HepG2 (cell line): ENCODE measurements at regions not wholly inside any gene's neighbourhood (a gene's known extent, or its start where the extent isn't known, plus 50 kb on each side); places are given as distances from the start of the nearest gene placed in this dataset.

Experiments
- ATAC-seq: fragments of 200-7000 bp; cut with Tn5 transposase; 3 replicates; pipeline ENCODE4 v1.9.1; 2020; ENCODE audit warnings: mild to moderate bottlenecking, moderate library complexity
- BruUV-seq: library from RNA; stranded (reverse); fragments of 400-500 nt; replicated peaks from 2 replicates; lab custom pipeline; 2021; lab: Mats Ljungman, UMichigan
- CTCF ChIA-PET: fragments of 300-600 bp; formaldehyde crosslinking; extraction: SDS; loops from one replicate; lab custom pipeline; 2021; ENCODE audit warnings: low total read pairs, inconsistent platforms, low intra/inter-chr PET ratio; lab: Yijun Ruan, JAX
- POLR2A ChIA-PET: fragments of 350-600 bp; sonication (Branson Sonifier 250); formaldehyde crosslinking; loops from one replicate; lab custom pipeline; 2020; ENCODE audit warnings: antibody characterized with exemption, inconsistent platforms; lab: Yijun Ruan, JAX
- DNase-seq: peaks from one replicate; pipeline ENCODE4 v3.0.0-alpha.2; 2015; ENCODE audit warnings: low spot score
- FAIRE-seq: peaks from 3 replicates; lab custom pipeline; 2011; peaks lifted over from hg19 to GRCh38; lab: Jason Lieb, UNC
- H2AFZ ChIP-seq: one replicate; pipeline ENCODE4 v1.6.1; 2011; ENCODE audit warnings: low read length, inconsistent platforms
- H3K27ac ChIP-seq: fragments of 300-600 bp; 3 replicates; pipeline ENCODE4 v1.8.0; 2011; ENCODE audit warnings: mixed run types, mild to moderate bottlenecking, mixed read lengths, low read length, inconsistent platforms; ENCODE audit not compliant: insufficient read depth; ENCODE audit errors: extremely low read length
- H3K27me3 ChIP-seq, 2 experiments: fragments of 200-600 bp in 1 of 2; 2 replicates in 1 of 2; 3 replicates in 1 of 2; pipeline versions ENCODE4 v1.6.0 to v1.8.0; 2011; ENCODE audit warnings: low read length in 2 of 2, mild to moderate bottlenecking in 2 of 2, moderate library complexity in 2 of 2, inconsistent platforms in 1 of 2; ENCODE audit not compliant: insufficient read depth in 2 of 2, control insufficient read depth in 1 of 2
- H3K36me3 ChIP-seq, 2 experiments: fragments of 200-600 bp in 1 of 2; replicated peaks in 1 of 2; 2 replicates in 1 of 2; 3 replicates in 1 of 2; pipeline versions ENCODE4 v1.5.1 to v1.8.0; 2011; ENCODE audit warnings: low read length in 2 of 2, inconsistent platforms in 1 of 2; ENCODE audit not compliant: insufficient read depth in 2 of 2, control insufficient read depth in 1 of 2
- H3K4me1 ChIP-seq: 2 replicates; pipeline ENCODE4 v1.5.1; 2012; ENCODE audit warnings: low read length, inconsistent platforms; ENCODE audit not compliant: insufficient read depth
- H3K4me2 ChIP-seq: 2 replicates; pipeline ENCODE4 v1.6.0; 2011; ENCODE audit warnings: low read depth, low read length, inconsistent platforms
- H3K4me3 ChIP-seq, 3 experiments: fragments of 200-600 bp in 1 of 3; sonication (generic), shearing (Covaris generic) in 1 of 3; replicated peaks in 1 of 3; 2 replicates each; pipeline ENCODE4 v1.5.1; 2011 to 2016; ENCODE audit warnings: low read length in 3 of 3, inconsistent platforms in 2 of 3, low read depth in 2 of 3, mild to moderate bottlenecking in 2 of 3, control low read depth in 1 of 3, mixed read lengths in 1 of 3; ENCODE audit not compliant: insufficient read depth in 1 of 3
- H3K79me2 ChIP-seq: one replicate; pipeline ENCODE4 v1.6.1; 2011; ENCODE audit warnings: low read length, inconsistent platforms; ENCODE audit not compliant: insufficient read depth
- H3K9ac ChIP-seq: 2 replicates; pipeline ENCODE4 v1.6.0; 2011; ENCODE audit warnings: mild to moderate bottlenecking, low read depth, low read length, inconsistent platforms; ENCODE audit not compliant: insufficient read depth
- H3K9me3 ChIP-seq: 2 replicates; pipeline ENCODE4 v1.5.1; 2012; ENCODE audit warnings: mild to moderate bottlenecking, low read length
- H4K20me1 ChIP-seq: 2 replicates; pipeline ENCODE4 v1.6.0; 2011; ENCODE audit warnings: inconsistent platforms, mild to moderate bottlenecking, low read length, moderate library complexity; ENCODE audit not compliant: insufficient read depth
- ASH2L ChIP-seq: fragments of 300-600, 200-600 bp; sonication (generic); IDR thresholded peaks from 2 replicates; pipeline ENCODE4 v1.7.0; 2017; ENCODE audit warnings: low read depth, mild to moderate bottlenecking, moderate library complexity, mixed read lengths, low read length; ENCODE audit not compliant: insufficient read length
- HNF1A ChIP-seq, 2 experiments: sonication (generic) in 1 of 2; formaldehyde crosslinking in 1 of 2; IDR thresholded peaks; 2 replicates each; pipeline versions ENCODE4 v1.4.0 to v1.6.1; 2016 to 2020; ENCODE audit warnings: borderline replicate concordance in 1 of 2, low read depth in 1 of 2, mild to moderate bottlenecking in 1 of 2, missing genetic modification reagents in 1 of 2
- KLF13 ChIP-seq: sonication (generic); formaldehyde crosslinking; IDR thresholded peaks from 2 replicates; pipeline ENCODE4 v1.4.0; 2020; ENCODE audit warnings: mild to moderate bottlenecking, missing genetic modification reagents
- SNRNP70 ChIP-seq: fragments of 200-400 bp; formaldehyde crosslinking; IDR thresholded peaks from 2 replicates; pipeline ENCODE4 v1.6.1; 2017; ENCODE audit warnings: mild to moderate bottlenecking, low read depth, low read length, moderate library complexity
- SOX13 ChIP-seq, 3 experiments: fragments of 450-650 bp in 1 of 3; sonication (generic) in 1 of 3; formaldehyde crosslinking in 1 of 3; IDR thresholded peaks in 2 of 3; conservative IDR thresholded peaks in 1 of 3; 2 replicates each; pipeline versions ENCODE4 v1.5.0 to v1.6.1; 2016 to 2020; ENCODE audit warnings: antibody characterized with exemption in 1 of 3, mild to moderate bottlenecking in 1 of 3, missing compliant biosample characterization in 1 of 3, missing genetic modification reagents in 1 of 3, moderate library complexity in 1 of 3
- SRY ChIP-seq: sonication (generic); formaldehyde crosslinking; IDR thresholded peaks from 2 replicates; pipeline ENCODE4 v1.8.0; 2022; ENCODE audit warnings: mild to moderate bottlenecking, missing genetic modification reagents
- SUZ12 ChIP-seq: fragments of 150-350 bp; IDR thresholded peaks from 2 replicates; pipeline ENCODE4 v1.6.1; 2014; ENCODE audit warnings: low read depth, low read length
- THAP7 ChIP-seq: sonication (generic); formaldehyde crosslinking; IDR thresholded peaks from 2 replicates; pipeline ENCODE4 v1.8.1; 2023; ENCODE audit warnings: mild to moderate bottlenecking, missing genetic modification reagents
- ZNF660 ChIP-seq: sonication (generic); formaldehyde crosslinking; IDR thresholded peaks from 2 replicates; pipeline ENCODE4 v1.5.1; 2020; ENCODE audit warnings: mild to moderate bottlenecking, low read depth, missing genetic modification reagents, borderline replicate concordance
- WGBS: methylation state at CpG from one replicate; pipeline ENCODE4 v1.1.6; 2017; ENCODE audit warnings: low lambda C conversion rate; 5-methylcytosine and 5-hydroxymethylcytosine counted together
- in situ Hi-C: cut with HindIII; loops from 2 replicates; pipeline ENCODE4 v1.10.0; 2017; ENCODE audit warnings: low pct_unique_long_range_greater_than_20kb; ENCODE audit not compliant: extremely low pct_ligation_motif_present
- intact Hi-C: fragments of 100-400 bp; cut with micrococcal nuclease; formaldehyde crosslinking; loops from one replicate; pipeline ENCODE4 v1.10.0; 2022; ENCODE audit not compliant: unreplicated experiment

- in situ Hi-C loops: no loop called here
- Histone ChIP-seq H3K27me3 (no peaks in the 10 kb centered on the region; a peak in 1 of 5 replicates), H3K4me2 (no peak overlapping the region), H3K27ac (no peak overlapping the region), H3K79me2 (no peaks in the 10 kb centered on the region), H2AFZ (no peak overlapping the region), H3K36me3 (no peaks in the 10 kb centered on the region), H3K4me3 (no peak overlapping the region), H4K20me1 (no peaks in the 10 kb centered on the region), H3K4me1 (no peaks in the 10 kb centered on the region), H3K9me3 (peaks cover 7% of the 10 kb centered on the region; the same call in 1 of the 2 replicates), H3K9ac (no peak overlapping the region)
- CTCF ChIA-PET: no interaction called here
- FAIRE-seq (no peak), ATAC-seq (no peak), DNase-seq (no peak)
- WGBS: 0% methylated on average over 1 of the region's 1 CpG
- POLR2A ChIA-PET: no interaction called here
- no peak for TF ChIP-seq ASH2L
- TF ChIP-seq HNF1A (IDR thresholded peaks at IDR 0.05; ENCODE audit: low read depth): no peak
- TF ChIP-seq HNF1A (CRISPR knock-in tag; IDR thresholded peaks at IDR 0.05; ENCODE audit: borderline replicate concordance): no peak
- no peak for TF ChIP-seq KLF13 (CRISPR knock-in tag)
- TF ChIP-seq ZNF660 (CRISPR knock-in tag): no peak
- TF ChIP-seq SNRNP70: no peak
- TF ChIP-seq SRY (CRISPR knock-in tag): no peak
- no peak for TF ChIP-seq THAP7 (CRISPR knock-in tag)
- TF ChIP-seq SOX13 (IDR thresholded peaks at IDR 0.05): no peak
- TF ChIP-seq SOX13 (CRISPR knock-in tag; conservative IDR thresholded peaks at IDR 0.05 in 1 of 2, IDR thresholded peaks at IDR 0.05 in 1 of 2): no peak
- no peak for TF ChIP-seq SUZ12
- no TSS peak for BruUV-seq
- intact Hi-C loops: no loop called here
Measured at GRCh38 chr18:56383349-56383748, 255.0 kb downstream of the TXNL1 start.
